ENCODE measurements at regions not wholly inside any gene's neighbourhood (a gene's known extent, or its start where the extent isn't known, plus 50 kb on each side); places are given as distances from the start of the nearest gene placed in this dataset.
A peak's percentile ranks its signal among the peaks of the same experiment; 100 is the strongest.
"Not testable (repeated sequence)": the region's sequence is repeated elsewhere in the genome, so short reads cannot be mapped to it uniquely, and the experiment has no call there.

DNA sequence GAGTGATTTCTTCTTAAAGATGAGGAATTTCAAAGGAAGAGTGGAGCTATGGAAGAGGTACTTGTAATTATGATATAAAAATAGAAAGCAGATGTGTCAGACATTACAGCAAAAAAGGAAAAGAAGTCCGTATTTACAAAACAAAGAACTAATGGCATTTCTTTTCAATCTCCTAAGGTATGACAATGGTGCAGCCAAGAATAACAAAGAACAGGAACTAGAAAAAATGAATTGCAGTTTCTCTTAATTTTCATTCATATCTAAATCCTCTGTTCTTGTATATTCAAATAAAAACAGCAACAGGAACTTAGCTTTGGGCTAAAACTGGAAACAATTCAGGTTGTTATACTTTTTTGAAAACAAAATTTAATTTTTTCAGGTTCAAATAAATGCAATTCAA, 105.1 kb downstream of the SPRY1 start:
- DNase-seq: no peak

DNA sequence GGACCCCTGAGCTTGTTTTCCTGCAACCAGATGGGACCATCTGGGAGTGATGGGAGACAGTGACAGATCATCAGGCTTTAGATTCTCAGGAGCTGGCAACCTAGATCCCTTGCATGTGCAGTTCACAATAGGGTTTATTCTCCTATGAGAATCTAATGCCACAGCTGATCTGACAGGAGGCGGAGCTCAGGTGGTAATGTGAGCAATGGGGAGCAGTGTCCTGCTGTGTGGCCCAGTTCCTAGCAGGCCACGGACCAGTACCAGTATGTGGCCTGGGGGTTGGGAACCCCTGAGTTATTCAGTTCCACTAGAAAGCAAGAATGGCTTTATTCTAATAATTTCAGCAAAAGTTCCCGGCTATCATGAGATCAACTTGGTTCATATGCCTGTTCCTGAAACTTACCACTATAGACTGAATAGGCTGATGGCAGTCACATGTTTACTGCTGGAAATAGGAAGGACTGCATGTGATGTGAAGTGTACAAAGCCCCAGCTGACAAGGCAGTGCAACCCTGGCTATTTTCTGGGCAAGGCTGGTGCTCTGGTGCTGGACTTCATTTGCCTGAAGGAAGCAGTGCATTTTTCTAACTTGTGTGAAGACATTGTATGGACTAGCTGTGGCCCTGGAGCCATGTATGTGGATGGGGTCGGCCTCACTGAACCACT, 107.2 kb downstream of the SPRY1 start:
- DNase-seq: peak; percentile 67 to 92

DNA sequence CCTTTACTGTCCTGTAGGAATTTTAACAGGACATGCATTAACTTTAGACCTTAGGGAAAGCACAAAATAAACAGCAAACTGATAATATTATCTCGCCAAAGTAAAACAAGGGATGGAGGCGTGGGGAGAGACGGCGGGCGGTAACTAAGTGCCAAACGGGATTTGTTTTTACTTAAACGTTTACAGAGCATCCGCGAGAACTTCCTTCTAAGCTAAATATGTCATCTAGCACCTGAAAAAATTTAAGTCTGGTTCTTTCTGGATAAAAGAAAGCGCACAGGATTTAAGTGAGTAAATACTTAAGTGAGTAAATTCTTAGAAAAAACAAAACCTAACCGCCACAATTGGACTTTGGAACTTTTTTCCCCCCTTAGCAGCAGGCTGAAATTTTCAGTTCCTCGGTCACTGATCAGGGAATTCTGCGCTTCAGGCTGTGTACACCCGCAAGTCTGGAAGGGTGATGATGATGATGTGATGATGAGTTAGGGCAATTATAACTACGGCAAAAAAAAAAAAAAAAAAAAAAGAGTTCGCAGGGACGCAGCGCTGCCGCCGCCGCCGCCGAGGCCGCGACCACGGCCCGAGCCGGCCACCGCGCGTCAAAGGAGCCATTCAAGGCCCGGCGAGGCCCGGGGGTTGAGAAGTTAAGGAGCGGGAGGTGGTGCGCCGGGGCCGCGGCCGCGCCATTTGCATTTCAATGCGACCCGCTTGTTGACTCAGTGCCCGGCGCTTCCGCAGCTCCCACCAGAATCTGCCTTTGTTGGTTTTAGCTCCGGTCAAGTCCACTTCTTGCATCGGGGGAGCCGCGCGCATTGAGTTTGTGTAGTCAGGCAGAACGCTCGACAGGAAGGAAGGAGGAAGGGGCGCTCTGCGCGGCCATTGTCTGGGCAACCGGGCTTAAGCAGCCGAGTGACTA, 108.8 kb downstream of the SPRY1 start:
- peak in 1 of 2 donors; percentile 45 for DNase-seq

DNA sequence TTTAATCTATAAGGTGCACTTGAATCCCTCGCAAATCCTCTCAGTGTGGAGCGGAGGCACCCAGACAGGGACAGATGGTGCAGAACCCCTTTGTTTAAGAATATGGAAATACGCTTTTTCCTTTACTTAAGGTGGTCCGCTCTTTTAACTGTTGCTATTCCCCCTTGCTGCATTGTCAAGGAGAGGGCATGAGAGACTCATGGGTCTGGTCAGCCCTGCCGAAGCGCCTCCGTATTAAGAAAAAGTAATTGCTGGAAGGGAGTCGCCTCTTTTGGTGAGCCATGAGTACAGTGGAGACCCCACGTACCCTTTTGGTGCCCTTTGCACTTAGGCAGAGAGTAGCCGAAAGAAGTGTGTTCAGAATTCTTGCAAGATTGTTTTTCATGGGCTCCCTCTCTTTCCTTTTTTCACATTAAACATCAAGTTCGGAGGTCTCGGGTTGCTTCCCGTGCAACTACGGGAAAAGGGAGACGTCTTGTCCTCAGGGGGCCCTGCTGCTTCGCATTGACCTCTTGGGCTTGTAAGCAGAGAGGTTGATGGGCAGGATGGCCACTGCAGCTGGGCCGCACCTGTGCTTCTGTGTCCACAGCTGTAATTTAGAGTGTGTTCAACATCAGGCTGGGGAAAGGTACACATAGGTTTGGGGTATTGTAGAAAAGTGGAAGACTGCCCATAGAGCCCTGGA, 109.6 kb downstream of the SPRY1 start:
- DNase-seq: no peak

DNA sequence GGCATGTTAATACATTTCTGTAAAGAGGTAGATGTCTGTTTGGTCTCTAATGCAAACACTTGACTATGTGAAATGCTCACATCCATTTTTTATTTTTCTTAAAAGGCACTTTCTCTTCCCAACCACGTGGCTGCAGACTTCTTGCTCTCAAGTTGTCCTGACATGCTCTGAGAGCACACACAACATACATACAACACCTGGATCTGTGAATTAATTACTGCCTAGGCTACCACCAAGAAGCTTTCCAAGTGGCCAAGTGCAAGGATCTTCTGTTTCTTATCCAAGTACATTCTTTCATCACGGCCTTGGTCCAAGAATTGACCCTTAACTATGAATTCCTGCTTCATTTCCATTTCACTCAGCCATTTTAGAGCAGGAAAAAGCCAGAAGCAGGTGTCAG, 110.8 kb downstream of the SPRY1 start:
- no peak for DNase-seq

DNA sequence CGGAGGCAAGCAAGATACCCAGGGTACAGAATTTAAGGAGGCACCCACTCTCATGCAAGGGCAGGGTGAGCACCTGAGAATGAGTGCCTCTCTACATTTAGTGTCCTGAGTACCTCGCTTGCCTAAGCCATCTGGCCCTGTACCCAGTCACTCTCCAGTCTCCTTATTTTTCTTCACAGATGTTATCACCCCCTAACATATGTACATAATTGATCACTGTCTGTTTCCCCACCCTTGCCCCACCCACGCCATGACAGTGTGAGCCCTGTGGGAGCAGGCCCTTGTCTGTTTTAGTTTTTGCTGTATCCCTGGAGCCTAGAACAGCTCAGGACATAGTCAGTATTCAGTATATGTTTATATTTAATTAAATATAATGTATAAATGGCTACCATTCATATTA, 113.6 kb downstream of the SPRY1 start:
- DNase-seq: no peak

DNA sequence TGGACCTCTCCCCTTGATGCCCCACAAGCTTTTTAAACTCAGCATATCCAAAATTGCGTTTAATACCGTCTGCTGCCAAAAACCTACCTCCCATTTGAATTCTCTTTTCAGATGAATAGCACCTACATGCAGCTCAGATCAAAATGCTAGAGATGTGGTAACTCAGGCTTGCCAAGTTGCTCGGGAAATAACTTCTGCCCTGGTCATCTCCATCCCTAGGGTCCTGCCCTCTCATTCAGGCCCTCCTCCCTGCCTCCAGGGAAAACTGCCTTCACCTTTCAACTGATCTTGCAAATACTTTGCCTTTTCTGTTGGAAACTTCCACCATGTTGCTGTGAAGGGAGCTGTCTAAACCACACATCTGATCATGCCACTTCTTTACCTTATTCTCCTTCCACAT, 114.1 kb downstream of the SPRY1 start:
- DNase-seq: no peak

DNA sequence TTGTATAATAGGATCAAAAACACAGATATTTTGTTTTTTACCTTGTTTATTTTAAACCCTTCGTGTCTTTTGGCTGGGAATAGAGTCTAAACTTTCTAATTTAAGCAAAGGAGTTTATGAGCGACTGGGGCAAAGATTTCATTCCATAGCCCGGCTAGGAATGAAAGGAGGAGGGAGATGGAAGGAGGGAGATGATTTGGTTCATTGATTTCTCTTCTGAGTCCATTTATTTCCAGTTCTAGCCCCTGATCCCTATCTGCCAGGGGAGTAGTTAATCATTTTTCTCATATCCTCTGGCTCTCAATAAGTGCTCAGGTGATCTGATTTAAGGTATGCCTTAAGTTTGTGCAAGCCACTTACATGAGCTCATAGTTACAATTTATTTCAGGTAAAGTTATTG, 120.0 kb downstream of the SPRY1 start:
- DNase-seq: no peak

DNA sequence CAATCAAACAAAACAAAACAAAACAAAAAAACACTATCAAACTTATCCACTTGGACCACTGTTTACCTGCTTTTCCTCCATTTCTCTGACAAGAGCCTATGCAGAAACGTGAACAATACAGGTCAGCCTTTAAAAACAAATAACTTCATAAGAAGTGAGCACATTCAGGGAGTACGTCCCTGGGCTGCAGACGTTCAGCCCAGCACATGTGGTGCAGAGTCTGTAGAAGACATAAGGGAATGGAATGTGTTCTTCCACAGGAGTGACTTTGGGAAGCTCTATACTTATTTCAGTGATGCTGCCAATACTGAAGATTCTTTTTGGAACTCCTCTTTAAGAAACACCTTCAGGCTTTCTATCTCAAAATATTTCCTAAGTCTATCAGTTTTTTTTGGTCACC, 120.6 kb downstream of the SPRY1 start:
- no peak for DNase-seq

DNA sequence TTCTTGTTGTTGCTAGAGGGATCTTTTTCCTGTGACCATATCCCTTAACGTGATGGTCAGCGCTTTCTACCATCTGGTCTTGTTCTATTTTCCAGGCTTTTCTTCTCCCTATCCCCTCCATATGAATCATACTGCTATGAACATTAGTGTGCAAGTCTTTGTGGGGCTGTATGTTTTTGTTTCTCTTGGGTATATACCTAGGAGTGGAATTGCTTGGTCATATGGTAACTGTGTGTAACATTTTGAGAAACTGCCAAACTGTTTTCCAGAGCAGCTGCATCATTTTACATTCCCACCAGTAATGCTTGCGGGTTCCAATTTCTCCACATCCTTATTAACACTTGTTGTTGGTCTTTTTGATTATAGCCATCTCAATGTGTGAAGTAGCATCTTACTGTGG, 121.4 kb downstream of the SPRY1 start:
- DNase-seq: no peak

DNA sequence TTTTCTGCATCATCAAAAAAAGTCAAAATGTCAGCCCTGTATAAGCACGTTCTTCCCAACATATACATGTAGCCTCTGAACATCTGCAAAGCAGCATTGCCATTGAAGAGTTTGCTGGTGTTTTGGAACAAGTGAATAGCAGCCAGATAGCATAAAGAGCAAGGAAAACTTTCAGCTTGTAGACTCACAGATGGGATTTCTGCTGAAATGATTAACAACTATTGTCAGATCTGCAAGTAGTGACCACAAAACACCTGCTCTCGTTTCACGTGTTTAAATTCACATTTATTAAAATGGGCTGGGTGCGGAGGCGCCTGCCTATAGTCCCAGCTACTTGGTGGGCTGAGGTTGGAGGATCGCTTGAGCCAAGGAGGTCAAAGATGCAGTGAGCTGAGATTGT, 123.7 kb downstream of the SPRY1 start:
- DNase-seq: no peak

DNA sequence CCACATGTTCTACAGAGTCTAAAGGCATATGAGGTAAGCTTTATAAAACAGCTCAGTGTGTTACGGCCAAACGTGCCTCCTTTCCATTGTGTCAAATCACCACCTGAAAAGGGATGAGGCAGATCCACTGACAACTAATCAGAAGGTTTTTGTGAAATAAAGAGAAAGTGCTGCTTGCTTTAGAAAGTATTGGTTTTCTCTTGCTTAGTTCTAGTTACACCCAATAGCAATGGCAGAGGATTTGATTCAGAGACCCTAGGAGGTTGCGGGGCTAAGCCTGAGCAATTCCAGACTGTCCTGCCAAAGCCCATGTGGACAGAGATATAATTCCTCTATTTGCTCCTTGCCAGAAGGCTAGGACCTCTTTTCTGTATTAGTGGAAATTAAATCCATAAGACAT, 125.5 kb downstream of the SPRY1 start:
- no peak for DNase-seq

DNA sequence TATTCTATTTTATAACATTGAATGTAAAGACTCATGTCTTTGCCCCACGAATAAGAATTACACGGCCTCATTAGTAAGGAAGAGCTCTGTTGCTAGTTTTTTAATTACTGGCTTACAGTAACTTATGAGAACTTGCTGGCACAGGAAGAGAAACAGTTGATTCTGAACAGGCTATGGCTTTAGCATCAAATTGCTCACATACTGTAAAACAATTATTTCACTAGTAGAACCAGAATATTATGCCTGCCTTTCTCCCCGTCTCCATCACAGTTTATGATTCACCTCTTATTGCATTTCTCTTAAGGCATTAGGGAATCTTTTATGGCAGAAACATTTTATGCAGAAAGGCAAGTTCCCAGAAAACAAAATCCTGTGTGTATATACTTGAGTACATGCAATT, 126.1 kb downstream of the SPRY1 start:
- DNase-seq: no peak

DNA sequence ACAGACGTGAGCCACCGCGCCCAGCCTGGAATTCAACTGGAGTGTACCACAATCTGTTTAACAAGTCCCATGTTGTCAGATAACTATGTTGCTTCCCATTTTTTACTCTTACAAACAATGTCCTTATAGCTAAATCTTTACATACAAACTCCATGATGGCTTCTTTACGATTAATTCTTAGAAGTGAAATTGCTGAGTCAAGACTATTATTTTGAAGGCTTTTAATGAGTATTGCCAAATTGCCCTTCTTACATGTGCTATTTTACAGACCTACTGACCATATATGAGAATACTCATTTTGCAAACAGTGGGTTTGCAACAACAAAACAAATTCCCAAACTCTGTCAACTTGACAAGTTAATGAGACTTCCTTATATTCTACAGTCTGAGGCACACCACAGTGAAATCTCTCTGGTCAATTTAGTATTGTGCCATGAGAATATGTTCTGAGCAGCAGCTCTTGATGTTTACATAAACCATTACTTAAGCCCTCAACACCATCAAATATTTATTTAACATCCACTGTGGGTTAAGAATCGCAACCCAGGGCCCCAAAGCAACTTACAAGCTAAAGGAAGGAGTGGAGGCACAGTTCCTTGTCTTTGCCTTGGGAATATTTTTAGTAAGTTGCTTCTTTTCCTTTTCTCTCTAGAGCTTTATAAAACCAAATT, 128.5 kb downstream of the SPRY1 start:
- DNase-seq: no peak

DNA sequence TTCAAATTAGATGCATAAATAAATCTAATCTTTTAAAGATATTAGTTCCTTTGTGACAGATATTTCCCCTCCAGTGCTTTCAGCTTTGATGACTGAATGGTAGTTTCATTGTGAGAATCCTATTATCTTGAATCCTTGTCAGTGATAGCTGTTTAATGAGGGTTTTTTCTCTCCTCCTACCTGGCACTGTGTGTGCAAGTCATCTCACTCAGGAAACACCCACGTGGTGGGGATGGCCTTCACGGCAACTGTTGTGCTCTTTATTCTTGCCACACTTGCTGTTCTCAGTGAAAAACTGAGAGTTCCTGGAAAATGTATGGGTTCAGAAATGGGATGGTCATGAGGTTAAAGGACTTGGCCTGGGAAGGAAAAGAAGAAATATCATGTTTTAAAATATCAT, 129.9 kb downstream of the SPRY1 start:
- no peak for DNase-seq

DNA sequence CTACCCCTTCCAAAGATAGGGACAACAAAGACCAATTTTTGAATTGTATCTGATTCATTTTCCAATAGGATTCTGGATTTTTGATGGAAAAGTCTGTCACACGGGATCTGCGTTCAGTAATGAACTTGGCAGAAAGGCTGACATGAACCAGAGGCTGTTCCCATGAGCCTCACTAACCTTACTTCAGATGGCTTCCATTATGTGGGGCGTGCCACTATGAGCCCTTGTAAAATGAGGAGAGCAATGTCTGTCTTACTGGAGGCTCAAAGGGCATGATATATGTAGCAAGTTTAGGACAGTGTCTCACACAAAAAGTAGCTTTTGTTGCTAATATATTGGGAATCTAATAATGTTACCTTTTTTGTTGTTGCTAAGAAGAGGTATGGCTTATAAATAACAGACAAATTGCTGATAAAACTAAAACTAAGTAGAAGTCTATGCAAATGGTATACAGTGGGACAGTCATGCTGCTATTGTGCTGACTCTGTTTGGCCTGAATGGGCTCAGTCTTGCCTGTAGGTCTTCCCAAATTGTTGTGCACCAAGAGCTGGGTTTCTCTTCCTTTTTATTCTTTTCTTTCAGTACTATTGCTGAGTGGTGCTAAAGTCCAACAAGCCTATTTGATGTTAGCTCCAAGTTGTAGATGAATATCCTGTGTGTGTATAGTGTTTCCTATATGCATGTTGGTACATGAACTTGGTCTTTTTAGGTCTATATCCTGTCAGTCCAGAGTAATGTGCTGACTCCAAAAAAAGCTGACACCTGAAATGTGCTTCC, 132.1 kb downstream of the SPRY1 start:
- no peak for DNase-seq

DNA sequence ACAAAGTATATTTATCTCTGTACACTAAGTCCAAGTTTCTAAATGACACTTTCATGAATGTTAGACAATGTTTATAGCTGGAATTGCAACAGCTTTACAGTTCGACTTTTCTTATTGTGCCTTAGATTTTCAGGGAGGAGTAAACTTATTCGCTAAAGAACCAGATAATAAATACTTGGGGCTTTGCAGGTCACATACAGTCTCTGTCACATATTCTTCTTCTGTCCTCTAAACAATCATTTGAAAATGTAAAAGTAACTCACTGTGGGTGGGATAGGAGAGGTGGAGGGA, 132.6 kb downstream of the SPRY1 start:
- DNase-seq: no peak

DNA sequence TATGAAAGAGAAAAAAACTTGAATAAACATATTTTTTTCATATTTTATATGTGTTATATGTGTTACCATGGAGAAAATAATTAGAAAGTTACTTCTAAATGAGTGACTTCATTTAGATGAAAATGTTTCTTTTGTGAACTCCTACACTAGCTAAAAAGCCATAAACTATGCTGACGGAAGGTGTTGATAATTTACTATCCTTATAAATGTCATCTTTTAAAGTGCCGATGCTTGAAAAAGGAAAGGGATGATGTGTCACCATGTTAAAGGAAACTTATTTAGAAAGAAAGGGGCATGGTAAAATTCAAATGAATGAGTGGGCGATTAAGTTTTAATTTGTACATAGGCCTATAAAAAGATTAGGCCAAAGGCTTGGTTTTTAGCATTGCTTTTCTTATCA, 133.8 kb downstream of the SPRY1 start:
- no peak for DNase-seq

DNA sequence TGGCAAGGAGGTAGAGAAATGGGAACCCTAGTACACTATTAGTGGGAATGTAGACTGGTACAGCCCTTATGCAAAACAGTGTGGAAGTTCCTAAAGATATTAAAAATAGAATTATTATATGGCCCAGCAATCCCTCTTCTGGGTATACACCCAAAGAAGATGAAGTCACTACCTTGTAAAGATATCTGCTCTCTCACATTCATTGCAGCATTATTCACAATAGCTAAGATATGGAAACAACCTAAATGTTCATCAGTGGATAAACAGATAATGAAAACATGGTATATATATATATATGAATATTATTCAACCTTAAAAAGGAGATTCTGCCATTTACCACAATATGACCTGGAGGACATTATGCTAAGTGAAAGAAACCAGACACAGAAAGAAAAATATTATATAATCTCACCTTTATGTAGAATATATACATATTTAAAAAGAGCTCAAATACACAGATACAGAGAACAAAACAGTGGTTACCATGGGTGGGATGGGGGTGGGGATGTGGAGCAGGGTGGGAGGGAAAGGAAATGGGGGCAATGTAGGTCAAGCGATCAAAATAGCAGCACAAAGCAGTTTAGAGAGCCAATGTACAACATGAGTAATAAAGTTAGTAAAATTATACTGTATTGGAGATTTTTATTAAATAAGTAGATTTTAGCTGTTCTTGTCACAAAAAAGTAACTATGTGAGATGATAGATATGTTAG, 138.6 kb downstream of the SPRY1 start:
- peak in 1 of 2 donors; percentile 8 for DNase-seq

DNA sequence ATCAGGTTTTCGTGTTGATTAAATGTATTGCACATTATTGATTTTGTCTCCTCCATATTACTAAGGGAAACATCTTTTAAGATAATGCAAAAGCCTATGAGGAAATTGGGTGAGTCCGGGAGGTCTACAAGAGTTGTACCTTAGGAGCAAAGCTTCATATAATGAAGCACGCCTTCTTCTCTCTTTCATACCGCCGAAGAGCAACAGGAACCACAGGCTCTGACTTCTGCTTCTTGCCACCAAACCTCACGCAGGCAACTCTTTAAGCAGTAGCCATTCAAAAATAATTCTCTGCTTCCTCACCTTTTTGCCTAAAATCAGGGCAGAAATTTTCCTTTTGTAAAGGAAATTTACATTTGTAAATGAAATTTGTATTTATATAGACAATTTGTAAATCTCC, 139.6 kb downstream of the SPRY1 start:
- DNase-seq: peak; percentile 6 to 16

DNA sequence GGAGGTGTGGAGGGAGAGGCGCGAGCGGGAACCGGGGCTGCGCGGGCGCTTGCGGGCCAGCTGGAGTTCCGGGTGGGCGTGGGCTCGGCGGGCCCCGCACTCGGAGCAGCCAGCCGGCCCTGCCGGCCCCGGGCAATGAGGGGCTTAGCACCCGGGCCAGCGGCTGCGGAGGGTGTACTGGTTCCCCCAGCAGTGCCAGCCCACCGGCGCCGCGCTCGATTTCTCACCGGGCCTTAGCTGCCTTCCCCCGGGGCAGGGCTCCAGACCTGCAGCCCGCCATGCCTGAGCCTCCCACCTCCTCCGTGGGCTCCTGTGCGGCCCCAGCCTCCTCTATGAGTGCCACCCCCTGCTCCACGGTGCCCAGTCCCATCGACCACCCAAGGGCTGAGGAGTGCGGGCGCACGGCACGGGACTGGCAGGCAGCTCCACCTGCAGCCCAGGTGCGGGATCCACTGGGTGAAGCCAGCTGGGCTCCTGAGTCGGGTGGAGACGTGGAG, 141.4 kb downstream of the SPRY1 start:
- DNase-seq: not testable (repeated sequence)
